ENCODE measurements at regions not wholly inside any gene's neighbourhood (a gene's known extent, or its start where the extent isn't known, plus 50 kb on each side); places are given as distances from the start of the nearest gene placed in this dataset.

DNA sequence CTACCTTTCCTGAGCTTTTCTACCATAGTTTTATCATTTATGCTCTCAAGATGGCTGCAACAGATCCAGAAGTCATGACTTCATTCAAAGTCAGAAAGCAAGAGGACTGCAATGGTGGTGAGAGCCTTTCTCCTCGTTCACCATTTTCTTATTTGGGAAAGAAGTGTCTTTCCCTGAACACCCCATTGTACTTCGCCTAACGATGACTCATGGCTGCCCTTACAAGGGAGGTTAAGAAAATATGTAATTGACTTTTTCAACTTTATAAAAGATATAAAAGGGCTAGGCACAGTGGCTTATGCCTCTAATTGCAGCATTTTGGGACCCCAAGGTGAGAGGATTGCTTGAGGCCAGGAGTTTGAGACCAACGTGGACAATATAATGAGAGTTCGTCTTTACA, 541.7 kb downstream of the METTL15 start:
- TF ChIP-seq POLR2A (IDR thresholded peaks at IDR 0.05; ENCODE audit: low read depth, low read length) (no peak), POLR2AphosphoS5 (IDR thresholded peaks at IDR 0.05; ENCODE audit: low read depth, low read length) (no peak), TAF1 (IDR thresholded peaks at IDR 0.05; ENCODE audit: borderline replicate concordance, low read depth, low read length) (no peak)
